WTC11 (cell line): ENCODE measurements at regions not wholly inside any gene's neighbourhood (a gene's known extent, or its start where the extent isn't known, plus 50 kb on each side); places are given as distances from the start of the nearest gene placed in this dataset.

Experiments used
- CREB1 ChIP-seq: sonication (generic); formaldehyde crosslinking; IDR thresholded peaks from 2 replicates; pipeline ENCODE4 v1.8.0; 2023; ENCODE audit warnings: mild to moderate bottlenecking, missing genetic modification reagents
- NFYB ChIP-seq: sonication (generic); formaldehyde crosslinking; conservative IDR thresholded peaks from 2 replicates; pipeline ENCODE4 v1.8.0; 2022; ENCODE audit warnings: low read depth, missing genetic modification reagents
- SOX15 ChIP-seq: fragments of 250-450 bp; sonication (Bioruptor Pico); IDR thresholded peaks from 2 replicates; pipeline ENCODE4 v1.9.0; 2021; ENCODE audit warnings: mild to moderate bottlenecking
- ZNF512 ChIP-seq: sonication (generic); formaldehyde crosslinking; IDR thresholded peaks from 2 replicates; pipeline ENCODE4 v1.8.1; 2022; ENCODE audit warnings: missing genetic modification reagents, borderline replicate concordance

GRCh38 chr1:187456446-187456845, 627.7 kb downstream of the PLA2G4A start:
- TF ChIP-seq SOX15 (CRISPR knock-in tag) (no peak), CREB1 (no peak), ZNF512 (CRISPR knock-in tag) (no peak), NFYB (no peak)
